ENCODE measurements at regions not wholly inside any gene's neighbourhood (a gene's known extent, or its start where the extent isn't known, plus 50 kb on each side); places are given as distances from the start of the nearest gene placed in this dataset.

GRCh38 chr6:133757335-133757734 is 131.6 kb upstream of the TCF21 start:
- no peaks in the 10 kb centered on the region for H3K36me3 ChIP-seq (ENCODE audit: control insufficient read depth, insufficient read depth, low read length)
- peaks cover 12% of the 10 kb centered on the region for H3K4me1 ChIP-seq (ENCODE audit: control insufficient read depth, insufficient read depth, low read length)
- H3K9ac ChIP-seq (ENCODE audit: low read depth, low read length): no peak overlapping the region
- no peak overlapping the region for H4K91ac ChIP-seq (ENCODE audit: insufficient read depth, low read depth, low read length)
- H4K5ac ChIP-seq (ENCODE audit: low read depth, low read length): no peak overlapping the region
- H3K27ac ChIP-seq (ENCODE audit: insufficient read depth, low read length): no peak overlapping the region
- H3K23ac ChIP-seq (ENCODE audit: low read depth, low read length): no peak overlapping the region
- no peak overlapping the region for H3K56ac ChIP-seq (ENCODE audit: extremely low read depth, insufficient read depth, low read length)
- H3K14ac ChIP-seq (replicated peaks; ENCODE audit: low read depth, low read length): no peak overlapping the region
- no peak overlapping the region for H3K4me3 ChIP-seq (ENCODE audit: insufficient read depth, low read depth, low read length)
- in situ Hi-C loops (cut with MboI; ENCODE audit: low sequenced_read_pairs): no loop called here
- no peaks in the 10 kb centered on the region for H3K9me3 ChIP-seq (ENCODE audit: control insufficient read depth, insufficient read depth, low read length)
- no peaks in the 10 kb centered on the region for H3K27me3 ChIP-seq (ENCODE audit: control insufficient read depth, insufficient read depth, low read length)
- no peaks in the 10 kb centered on the region for H4K20me1 ChIP-seq (ENCODE audit: insufficient read depth, low read length)
- no peak overlapping the region for H2BK5ac ChIP-seq (ENCODE audit: low read depth, low read length, poor library complexity, severe bottlenecking)
- no peak overlapping the region for H2BK120ac ChIP-seq (ENCODE audit: low read depth, low read length)
- ATAC-seq (ENCODE audit: low read depth) (no peak), DNase-seq (no peak)
- H3K18ac ChIP-seq (ENCODE audit: low read depth, low read length): no peak overlapping the region
- peaks cover 0 to 7% of the 10 kb centered on the region in 2 experiments; a peak in 2 of 4 replicates for H3K79me1 ChIP-seq (ENCODE audit: low read depth in 1 of 2, low read length in 2 of 2)
- no peak overlapping the region for H2AK5ac ChIP-seq (ENCODE audit: low read depth, low read length)
- no peak overlapping the region for H2AK9ac ChIP-seq (replicated peaks; ENCODE audit: low read depth, low read length, poor library complexity)
- intact Hi-C loops (cut with micrococcal nuclease): no loop called here
- dilution Hi-C loops (cut with HindIII; ENCODE audit: low sequenced_read_pairs, unreplicated experiment): no loop called here
- BruUV-seq (replicated peaks): no TSS peak
- CTCF ChIA-PET: no interaction called here
- H2BK20ac ChIP-seq (ENCODE audit: low read depth, low read length): no peak overlapping the region
- peaks cover 8% of the 10 kb centered on the region for H3K9me1 ChIP-seq (ENCODE audit: insufficient read depth, low read length)
- TF ChIP-seq MAZ (IDR thresholded peaks at IDR 0.05; ENCODE audit: borderline replicate concordance, low read depth, low read length) (no peak), MAFK (IDR thresholded peaks at IDR 0.05; ENCODE audit: low read depth, low read length) (no peak), CHD1 (IDR thresholded peaks at IDR 0.05; ENCODE audit: low read depth, low read length) (no peak), ELK1 (IDR thresholded peaks at IDR 0.05; ENCODE audit: borderline replicate concordance, low read depth, low read length) (no peak), RCOR1 (IDR thresholded peaks at IDR 0.05; ENCODE audit: insufficient replicate concordance, low read length) (no peak), SMC3 (IDR thresholded peaks at IDR 0.05; ENCODE audit: low read depth, low read length) (no peak), NFE2L2 (IDR thresholded peaks at IDR 0.05; ENCODE audit: low read depth, low read length) (no peak), FOS (IDR thresholded peaks at IDR 0.05; ENCODE audit: low read depth, low read length) (no peak), POLR2A (IDR thresholded peaks at IDR 0.05; ENCODE audit: low read depth, low read length) (no peak), USF2 (IDR thresholded peaks at IDR 0.05; ENCODE audit: low read depth, low read length) (no peak), MXI1 (IDR thresholded peaks at IDR 0.05; ENCODE audit: borderline replicate concordance, low read depth, low read length) (no peak), CTCF (conservative IDR thresholded peaks at IDR 0.05; ENCODE audit: low read depth, low read length) (no peak), RFX5 (IDR thresholded peaks at IDR 0.05; ENCODE audit: low read depth, low read length) (no peak)
- POLR2A ChIA-PET (ENCODE audit: unreplicated experiment): interaction anchor here (0.6 kb wide), 1 partner anchor 132 kb away, joined by 3 read pairs; the partner anchor contains the start of gene TCF21
- no CpG with 5 or more reads among the region's 2 CpGs for WGBS, 2 experiments (ENCODE audit: extremely low coverage in 2 of 2, insufficient read length in 1 of 2)
- no peak overlapping the region for H3K4ac ChIP-seq (ENCODE audit: low read depth, low read length)
- no peak overlapping the region for H3K4me2 ChIP-seq (ENCODE audit: low read depth, low read length)
- H2BK15ac ChIP-seq (ENCODE audit: low read depth, low read length): no peak overlapping the region
- no peak overlapping the region for H4K8ac ChIP-seq (ENCODE audit: low read depth in 2 of 2, low read length in 2 of 2)
- H2AFZ ChIP-seq (replicated peaks; ENCODE audit: low read length, poor library complexity): no peak overlapping the region

Data from IMR-90 (cell line).